ENCODE measurements at regions not wholly inside any gene's neighbourhood (a gene's known extent, or its start where the extent isn't known, plus 50 kb on each side); places are given as distances from the start of the nearest gene placed in this dataset.

DNA sequence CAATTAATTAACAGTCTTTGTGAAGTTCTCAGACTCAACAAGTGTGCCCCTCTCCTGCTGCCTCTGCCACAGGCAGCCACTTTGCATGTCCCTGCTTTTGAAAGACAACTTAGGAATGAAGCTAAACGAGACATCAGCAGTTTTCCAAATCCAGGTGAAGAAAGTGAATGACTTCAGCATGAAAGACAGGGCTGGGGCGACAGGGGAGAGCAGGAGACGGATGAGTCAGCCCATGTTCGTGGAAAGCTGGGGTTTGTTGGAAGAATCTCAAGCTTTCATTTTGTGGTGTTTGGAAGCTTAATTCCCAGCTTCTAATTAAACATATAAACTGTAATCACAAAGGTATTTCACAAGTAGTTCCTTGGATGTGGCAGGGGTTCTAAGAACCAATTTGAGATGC, 207.8 kb upstream of the MAP3K1 start:
- no peak for FAIRE-seq
- TF ChIP-seq POLR2A (IDR thresholded peaks at IDR 0.05; ENCODE audit: low read depth, low read length) (no peak), PAX5 (IDR thresholded peaks at IDR 0.05; ENCODE audit: insufficient read depth, low read length, severe bottlenecking) (no peak), SPI1 (IDR thresholded peaks at IDR 0.05; ENCODE audit: low read depth, low read length) (no peak), POU2F2 (IDR thresholded peaks at IDR 0.05; ENCODE audit: low read depth, low read length) (no peak), POLR2AphosphoS5 (IDR thresholded peaks at IDR 0.05; ENCODE audit: low read depth, low read length) (no peak), TAF1 (IDR thresholded peaks at IDR 0.05; ENCODE audit: low read depth, low read length) (no peak)
- DNase-seq (ENCODE audit: insufficient read length, low spot score): no peak

DNA sequence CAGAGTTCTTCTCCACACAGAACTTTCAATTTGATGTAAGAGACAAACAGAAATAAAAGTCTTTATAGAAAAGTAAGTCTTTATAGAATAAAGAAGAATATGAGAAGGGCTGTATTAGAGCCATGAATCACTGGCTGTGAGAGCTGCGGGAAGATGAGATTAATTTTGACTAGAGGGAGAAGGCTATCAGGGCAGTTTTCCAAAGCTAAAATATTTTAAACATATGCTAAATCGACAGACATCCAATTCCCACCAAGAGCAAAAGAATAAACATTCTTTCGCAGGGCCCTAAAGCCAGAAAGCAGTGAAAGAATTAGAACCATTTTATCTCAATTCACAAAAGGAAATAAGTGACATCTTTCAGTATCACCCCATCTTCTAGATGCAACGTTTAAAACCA, 208.3 kb upstream of the MAP3K1 start:
- TF ChIP-seq TAF1 (IDR thresholded peaks at IDR 0.05; ENCODE audit: low read depth, low read length): no peak
- no peak for TF ChIP-seq POLR2AphosphoS5 (IDR thresholded peaks at IDR 0.05; ENCODE audit: low read depth, low read length)
- TF ChIP-seq PAX5 (IDR thresholded peaks at IDR 0.05; ENCODE audit: insufficient read depth, low read length, severe bottlenecking): no peak
- TF ChIP-seq POLR2A (IDR thresholded peaks at IDR 0.05; ENCODE audit: low read depth, low read length): no peak
- TF ChIP-seq SPI1 (IDR thresholded peaks at IDR 0.05; ENCODE audit: low read depth, low read length): no peak
- no peak for TF ChIP-seq POU2F2 (IDR thresholded peaks at IDR 0.05; ENCODE audit: low read depth, low read length)
- no peak for FAIRE-seq

DNA sequence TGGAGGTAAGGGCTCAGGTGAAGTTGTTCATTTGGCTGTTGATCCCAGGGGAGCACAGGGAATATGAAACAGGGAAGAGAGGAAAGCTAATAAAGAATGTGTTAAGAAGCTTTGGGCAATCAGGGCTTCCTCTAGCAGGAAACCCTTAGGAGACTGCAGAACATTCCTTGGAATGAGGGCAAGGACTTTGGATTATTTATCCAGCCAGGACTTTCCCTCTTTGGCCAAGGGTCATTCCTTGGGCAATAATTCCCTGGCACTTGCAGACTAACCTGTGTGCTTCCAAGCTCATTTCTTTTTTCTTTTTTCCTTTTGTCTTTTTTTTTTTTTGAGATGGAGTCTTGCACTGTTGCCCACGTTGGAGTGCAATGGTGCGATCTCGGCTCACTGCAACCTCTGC, 209.2 kb upstream of the MAP3K1 start:
- no peak for TF ChIP-seq POU2F2 (IDR thresholded peaks at IDR 0.05; ENCODE audit: low read depth, low read length)
- TF ChIP-seq POLR2AphosphoS5 (IDR thresholded peaks at IDR 0.05; ENCODE audit: low read depth, low read length): no peak
- no peak for TF ChIP-seq SPI1 (IDR thresholded peaks at IDR 0.05; ENCODE audit: low read depth, low read length)
- TF ChIP-seq TAF1 (IDR thresholded peaks at IDR 0.05; ENCODE audit: low read depth, low read length): no peak
- TF ChIP-seq PAX5 (IDR thresholded peaks at IDR 0.05; ENCODE audit: insufficient read depth, low read length, severe bottlenecking): no peak
- no peak for TF ChIP-seq POLR2A (IDR thresholded peaks at IDR 0.05; ENCODE audit: low read depth, low read length)
- FAIRE-seq (no peak), DNase-seq (ENCODE audit: insufficient read length, low spot score) (no peak)

More for the DNA sequence above, 208.3 kb upstream of the MAP3K1 start:
- no peak for DNase-seq (ENCODE audit: insufficient read length, low spot score)

DNA sequence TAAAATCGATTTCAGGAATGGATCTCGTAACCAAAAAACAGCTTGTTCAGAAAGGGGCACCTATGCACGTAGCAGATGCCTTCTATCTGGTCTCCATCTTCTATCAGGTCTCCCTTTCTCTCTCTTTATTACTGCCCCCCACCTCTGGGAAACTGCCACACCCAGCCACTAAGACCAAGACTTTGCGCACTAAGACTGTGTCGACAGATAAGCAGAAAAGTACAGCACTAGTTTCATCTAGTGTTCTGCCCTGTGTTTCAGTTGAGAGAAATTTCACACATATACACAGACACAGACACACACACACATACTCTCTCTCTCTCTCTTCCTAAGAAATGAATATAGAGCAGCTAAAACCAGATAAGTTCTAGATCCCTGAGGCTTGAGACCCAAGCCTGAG, 210.1 kb upstream of the MAP3K1 start:
- TF ChIP-seq POLR2A (IDR thresholded peaks at IDR 0.05; ENCODE audit: low read depth, low read length) (no peak), POLR2AphosphoS5 (IDR thresholded peaks at IDR 0.05; ENCODE audit: low read depth, low read length) (no peak), POU2F2 (IDR thresholded peaks at IDR 0.05; ENCODE audit: low read depth, low read length) (no peak), TAF1 (IDR thresholded peaks at IDR 0.05; ENCODE audit: low read depth, low read length) (no peak), SPI1 (IDR thresholded peaks at IDR 0.05; ENCODE audit: low read depth, low read length) (no peak), PAX5 (IDR thresholded peaks at IDR 0.05; ENCODE audit: insufficient read depth, low read length, severe bottlenecking) (no peak)
- DNase-seq (ENCODE audit: insufficient read length, low spot score) (no peak), FAIRE-seq (no peak)

DNA sequence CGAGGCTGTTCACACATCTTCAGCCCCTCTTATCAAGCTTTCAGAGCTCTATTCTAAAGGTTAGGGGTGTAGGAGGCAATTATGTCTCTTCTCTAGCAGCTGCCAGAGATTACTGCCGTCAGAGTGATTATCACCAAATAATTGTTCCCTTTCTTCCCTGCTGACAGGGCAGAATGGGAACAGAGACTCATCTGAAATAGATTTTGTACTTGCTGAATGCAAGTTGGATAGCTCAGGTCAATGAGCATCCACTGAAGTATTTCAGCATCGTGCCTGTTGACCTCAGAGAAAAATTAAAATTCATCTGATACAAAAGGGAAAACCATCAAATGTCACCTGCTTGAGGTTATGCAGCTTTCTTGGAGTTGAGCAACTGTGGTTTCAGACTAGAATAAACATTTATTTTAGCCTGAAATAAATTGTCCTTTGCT, 213.7 kb upstream of the MAP3K1 start:
- FAIRE-seq (no peak), DNase-seq (ENCODE audit: insufficient read length, low spot score) (no peak)
- TF ChIP-seq POLR2AphosphoS5 (IDR thresholded peaks at IDR 0.05; ENCODE audit: low read depth, low read length) (no peak), POU2F2 (IDR thresholded peaks at IDR 0.05; ENCODE audit: low read depth, low read length) (no peak), PAX5 (IDR thresholded peaks at IDR 0.05; ENCODE audit: insufficient read depth, low read length, severe bottlenecking) (no peak), POLR2A (IDR thresholded peaks at IDR 0.05; ENCODE audit: low read depth, low read length) (no peak), TAF1 (IDR thresholded peaks at IDR 0.05; ENCODE audit: low read depth, low read length) (no peak), SPI1 (IDR thresholded peaks at IDR 0.05; ENCODE audit: low read depth, low read length) (no peak)

DNA sequence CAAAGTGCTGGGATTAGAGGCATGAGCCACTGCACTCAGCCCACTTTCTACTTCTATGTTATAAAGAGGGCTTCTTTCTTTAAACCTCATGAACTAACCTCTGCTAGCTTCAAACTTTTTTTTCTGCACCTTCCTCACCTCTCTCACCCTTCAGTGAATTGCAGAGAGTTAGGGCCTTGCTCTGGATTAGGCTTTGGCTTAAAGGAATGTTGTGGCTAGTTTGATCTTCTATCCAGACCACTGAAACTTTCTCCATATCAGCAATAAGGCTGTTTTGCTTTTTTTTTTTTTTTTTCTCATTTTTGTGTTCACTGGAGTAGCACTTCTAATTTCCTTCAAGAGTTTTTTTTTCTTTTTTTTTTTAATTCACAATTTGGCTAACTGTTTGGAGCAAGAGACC, 216.4 kb upstream of the MAP3K1 start:
- DNase-seq (ENCODE audit: insufficient read length, low spot score) (no peak), FAIRE-seq (no peak)
- TF ChIP-seq POU2F2 (IDR thresholded peaks at IDR 0.05; ENCODE audit: low read depth, low read length): no peak

DNA sequence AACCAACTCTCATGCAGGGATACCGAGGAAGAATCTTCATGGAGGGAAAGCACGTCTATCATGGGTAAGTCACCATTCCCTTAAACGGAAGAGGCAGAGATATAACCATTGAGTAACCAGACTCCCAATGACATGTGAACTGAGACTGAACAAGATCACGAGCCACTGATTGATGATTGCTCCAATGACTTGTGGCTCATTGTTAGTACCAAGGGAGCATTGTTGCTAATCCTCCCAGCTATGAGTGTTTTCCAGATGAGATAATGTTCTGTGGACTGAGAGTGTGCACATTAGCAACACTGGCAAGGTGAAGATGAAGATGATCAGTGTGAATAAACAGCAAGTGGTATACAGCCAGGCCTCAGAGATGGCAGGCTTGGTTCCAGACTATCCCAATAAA, 219.2 kb upstream of the MAP3K1 start:
- DNase-seq (ENCODE audit: insufficient read length, low spot score): no peak
- TF ChIP-seq PAX5 (IDR thresholded peaks at IDR 0.05; ENCODE audit: insufficient read depth, low read length, severe bottlenecking) (no peak), SPI1 (IDR thresholded peaks at IDR 0.05; ENCODE audit: low read depth, low read length) (no peak), TAF1 (IDR thresholded peaks at IDR 0.05; ENCODE audit: low read depth, low read length) (no peak), POU2F2 (IDR thresholded peaks at IDR 0.05; ENCODE audit: low read depth, low read length) (no peak), POLR2A (IDR thresholded peaks at IDR 0.05; ENCODE audit: low read depth, low read length) (no peak), POLR2AphosphoS5 (IDR thresholded peaks at IDR 0.05; ENCODE audit: low read depth, low read length) (no peak)
- FAIRE-seq: no peak

DNA sequence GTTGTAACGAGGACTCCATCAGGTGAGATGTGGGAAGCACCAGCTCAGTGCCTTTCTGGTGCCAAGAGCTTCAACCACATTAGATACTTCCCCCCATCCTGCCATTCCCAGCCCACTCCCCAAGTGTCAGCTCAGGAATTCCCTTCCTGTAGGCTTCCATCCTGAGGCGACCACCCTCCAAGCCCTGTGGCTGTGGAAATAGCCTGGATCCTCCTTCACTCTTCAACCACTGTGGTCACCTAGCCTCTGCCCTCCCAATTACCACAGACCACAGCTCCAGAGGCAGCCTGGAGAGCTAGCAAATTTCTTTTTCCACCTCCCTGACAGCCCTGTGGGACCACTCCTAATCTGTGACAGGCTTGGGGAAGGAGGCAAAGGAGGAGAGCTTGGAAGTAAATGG, 219.8 kb upstream of the MAP3K1 start:
- DNase-seq (ENCODE audit: insufficient read length, low spot score) (no peak), FAIRE-seq (no peak)
- TF ChIP-seq POLR2AphosphoS5 (IDR thresholded peaks at IDR 0.05; ENCODE audit: low read depth, low read length) (no peak), TAF1 (IDR thresholded peaks at IDR 0.05; ENCODE audit: low read depth, low read length) (no peak), POLR2A (IDR thresholded peaks at IDR 0.05; ENCODE audit: low read depth, low read length) (no peak)

DNA sequence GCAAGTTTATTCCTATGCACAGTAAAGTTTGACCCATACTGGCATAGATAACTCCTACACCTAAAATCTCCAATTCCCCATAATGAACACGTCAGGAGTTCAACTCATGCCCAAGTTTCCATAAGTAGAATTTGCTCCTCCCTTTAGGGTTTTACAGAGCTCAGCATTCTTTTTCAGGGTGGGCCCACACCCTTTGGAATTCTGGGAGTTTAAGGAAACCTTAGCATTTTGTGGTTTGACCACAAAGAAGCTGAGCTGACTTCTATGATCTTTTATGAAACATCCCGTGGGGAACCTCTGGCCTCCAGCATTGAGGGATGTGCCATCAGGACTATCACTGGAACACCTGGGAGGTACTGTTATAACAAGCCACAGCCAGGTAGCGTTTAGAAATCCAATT, 220.6 kb upstream of the MAP3K1 start:
- no peak for FAIRE-seq
- no peak for DNase-seq (ENCODE audit: insufficient read length, low spot score)
- TF ChIP-seq PAX5 (IDR thresholded peaks at IDR 0.05; ENCODE audit: insufficient read depth, low read length, severe bottlenecking) (no peak), SPI1 (IDR thresholded peaks at IDR 0.05; ENCODE audit: low read depth, low read length) (no peak), POU2F2 (IDR thresholded peaks at IDR 0.05; ENCODE audit: low read depth, low read length) (no peak), POLR2A (IDR thresholded peaks at IDR 0.05; ENCODE audit: low read depth, low read length) (no peak)

DNA sequence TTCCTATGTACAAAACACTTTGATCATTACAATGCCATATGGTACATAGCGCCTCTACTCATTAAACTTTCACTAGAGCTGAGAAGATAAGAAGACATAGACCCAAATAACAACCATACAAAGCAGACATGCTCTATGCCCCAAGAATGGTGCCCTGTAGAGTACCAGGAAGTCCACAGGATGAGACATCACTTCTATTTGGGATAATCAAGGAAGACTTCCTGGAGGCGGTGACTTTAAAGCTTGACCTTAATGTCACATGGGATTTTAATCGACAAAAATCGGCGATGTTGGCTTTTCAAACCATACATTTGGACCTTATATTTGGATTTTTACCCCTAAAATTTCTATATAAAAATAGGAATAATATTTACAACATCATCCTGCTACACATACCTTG, 224.3 kb upstream of the MAP3K1 start:
- no peak for TF ChIP-seq PAX5 (IDR thresholded peaks at IDR 0.05; ENCODE audit: insufficient read depth, low read length, severe bottlenecking)
- no peak for TF ChIP-seq TAF1 (IDR thresholded peaks at IDR 0.05; ENCODE audit: low read depth, low read length)
- no peak for TF ChIP-seq POU2F2 (IDR thresholded peaks at IDR 0.05; ENCODE audit: low read depth, low read length)
- TF ChIP-seq SPI1 (IDR thresholded peaks at IDR 0.05; ENCODE audit: low read depth, low read length): no peak
- no peak for TF ChIP-seq POLR2AphosphoS5 (IDR thresholded peaks at IDR 0.05; ENCODE audit: low read depth, low read length)
- no peak for TF ChIP-seq POLR2A (IDR thresholded peaks at IDR 0.05; ENCODE audit: low read depth, low read length)
- FAIRE-seq (no peak), DNase-seq (ENCODE audit: insufficient read length, low spot score) (no peak)

All from GM12891 (cell line).